OCI-LY3 (cell line): ENCODE measurements at regions not wholly inside any gene's neighbourhood (a gene's known extent, or its start where the extent isn't known, plus 50 kb on each side); places are given as distances from the start of the nearest gene placed in this dataset.

Source experiments
- EZH2phosphoT487 ChIP-seq: fragments of 200-600 bp; shearing (Covaris generic); IDR thresholded peaks from 2 replicates; pipeline ENCODE4 v1.6.1; 2018; ENCODE audit warnings: antibody characterized with exemption, mixed run types, low read depth
- TF ChIP-seq, protein P1 (sequence below): fragments of 200-600, 300-600 bp; sonication (generic); IDR thresholded peaks from 2 replicates; pipeline ENCODE4 v1.5.1; 2014; ENCODE audit warnings: antibody characterized with exemption, low read length, low read depth

DNA sequence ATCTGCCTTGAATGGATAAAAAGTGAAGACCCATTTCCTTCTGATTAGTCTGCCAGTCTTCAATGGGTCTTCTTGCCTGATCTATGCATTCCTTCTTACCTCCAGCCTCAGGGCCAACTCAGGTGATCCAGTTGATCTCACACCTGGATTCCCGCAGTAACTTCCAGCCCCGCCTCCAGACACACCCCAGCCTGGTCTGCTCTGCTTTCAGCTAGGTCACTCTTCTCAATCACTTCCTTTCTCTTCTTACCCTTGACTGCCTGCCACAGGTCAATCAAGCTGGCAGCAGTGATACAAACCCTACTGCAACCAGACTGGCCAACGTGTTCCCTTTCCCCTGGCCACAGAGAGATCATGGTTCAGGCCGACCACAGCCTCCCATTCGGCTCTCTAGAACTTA lies 263.6 kb downstream of the ZNF516 start:
- TF ChIP-seq, protein P1, sequence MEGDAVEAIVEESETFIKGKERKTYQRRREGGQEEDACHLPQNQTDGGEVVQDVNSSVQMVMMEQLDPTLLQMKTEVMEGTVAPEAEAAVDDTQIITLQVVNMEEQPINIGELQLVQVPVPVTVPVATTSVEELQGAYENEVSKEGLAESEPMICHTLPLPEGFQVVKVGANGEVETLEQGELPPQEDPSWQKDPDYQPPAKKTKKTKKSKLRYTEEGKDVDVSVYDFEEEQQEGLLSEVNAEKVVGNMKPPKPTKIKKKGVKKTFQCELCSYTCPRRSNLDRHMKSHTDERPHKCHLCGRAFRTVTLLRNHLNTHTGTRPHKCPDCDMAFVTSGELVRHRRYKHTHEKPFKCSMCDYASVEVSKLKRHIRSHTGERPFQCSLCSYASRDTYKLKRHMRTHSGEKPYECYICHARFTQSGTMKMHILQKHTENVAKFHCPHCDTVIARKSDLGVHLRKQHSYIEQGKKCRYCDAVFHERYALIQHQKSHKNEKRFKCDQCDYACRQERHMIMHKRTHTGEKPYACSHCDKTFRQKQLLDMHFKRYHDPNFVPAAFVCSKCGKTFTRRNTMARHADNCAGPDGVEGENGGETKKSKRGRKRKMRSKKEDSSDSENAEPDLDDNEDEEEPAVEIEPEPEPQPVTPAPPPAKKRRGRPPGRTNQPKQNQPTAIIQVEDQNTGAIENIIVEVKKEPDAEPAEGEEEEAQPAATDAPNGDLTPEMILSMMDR: no peak
- no peak for TF ChIP-seq EZH2phosphoT487
